Astrocyte (in vitro differentiated cells and primary cell): ENCODE measurements at regions not wholly inside any gene's neighbourhood (a gene's known extent, or its start where the extent isn't known, plus 50 kb on each side); places are given as distances from the start of the nearest gene placed in this dataset.

ENCODE experiments used
- CTCF ChIP-seq: IDR thresholded peaks from 2 replicates; pipeline ENCODE4 v1.5.1; 2011; ENCODE audit warnings: low read depth, mild to moderate bottlenecking, inconsistent platforms, low read length, moderate library complexity; ENCODE audit not compliant: insufficient read depth
- EZH2 ChIP-seq: IDR thresholded peaks from 2 replicates; pipeline ENCODE4 v1.6.1; 2012; ENCODE audit warnings: mild to moderate bottlenecking, low read length, inconsistent platforms; ENCODE audit not compliant: insufficient read depth

- no peak for TF ChIP-seq CTCF
- no peak for TF ChIP-seq EZH2
These were observed 838.0 kb downstream of the UQCRFS1 start for GRCh38 chr19:28374971-28375370.
